ENCODE measurements at regions not wholly inside any gene's neighbourhood (a gene's known extent, or its start where the extent isn't known, plus 50 kb on each side); places are given as distances from the start of the nearest gene placed in this dataset.

DNA sequence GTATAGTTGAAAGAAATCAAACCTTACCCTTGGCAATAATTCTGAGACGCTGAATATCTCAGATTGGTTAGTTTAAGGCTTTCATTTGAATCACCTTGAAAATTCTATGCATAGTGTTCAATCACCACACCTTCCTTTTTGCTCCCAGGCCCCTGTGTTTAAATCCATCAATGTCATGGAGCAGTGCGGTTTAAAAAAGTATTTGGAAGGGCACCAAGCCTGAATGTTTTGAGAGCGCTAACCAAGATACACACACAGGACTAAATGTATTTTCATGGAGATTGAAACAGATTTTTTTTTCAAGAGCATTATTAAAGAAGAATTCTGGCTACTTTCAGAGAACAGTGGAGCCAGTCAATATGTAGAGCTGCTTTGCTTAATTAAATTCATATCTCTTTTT lies 195.7 kb downstream of the CENPW start:
- TF ChIP-seq, protein P1, sequence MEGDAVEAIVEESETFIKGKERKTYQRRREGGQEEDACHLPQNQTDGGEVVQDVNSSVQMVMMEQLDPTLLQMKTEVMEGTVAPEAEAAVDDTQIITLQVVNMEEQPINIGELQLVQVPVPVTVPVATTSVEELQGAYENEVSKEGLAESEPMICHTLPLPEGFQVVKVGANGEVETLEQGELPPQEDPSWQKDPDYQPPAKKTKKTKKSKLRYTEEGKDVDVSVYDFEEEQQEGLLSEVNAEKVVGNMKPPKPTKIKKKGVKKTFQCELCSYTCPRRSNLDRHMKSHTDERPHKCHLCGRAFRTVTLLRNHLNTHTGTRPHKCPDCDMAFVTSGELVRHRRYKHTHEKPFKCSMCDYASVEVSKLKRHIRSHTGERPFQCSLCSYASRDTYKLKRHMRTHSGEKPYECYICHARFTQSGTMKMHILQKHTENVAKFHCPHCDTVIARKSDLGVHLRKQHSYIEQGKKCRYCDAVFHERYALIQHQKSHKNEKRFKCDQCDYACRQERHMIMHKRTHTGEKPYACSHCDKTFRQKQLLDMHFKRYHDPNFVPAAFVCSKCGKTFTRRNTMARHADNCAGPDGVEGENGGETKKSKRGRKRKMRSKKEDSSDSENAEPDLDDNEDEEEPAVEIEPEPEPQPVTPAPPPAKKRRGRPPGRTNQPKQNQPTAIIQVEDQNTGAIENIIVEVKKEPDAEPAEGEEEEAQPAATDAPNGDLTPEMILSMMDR (IDR thresholded peaks at IDR 0.05; ENCODE audit: low read length): no peak
- no peak for TF ChIP-seq EZH2 (optimal IDR thresholded peaks at IDR 0.05; ENCODE audit: low read depth, low read length)
